HAP-1 (cell line): ENCODE measurements at regions not wholly inside any gene's neighbourhood (a gene's known extent, or its start where the extent isn't known, plus 50 kb on each side); places are given as distances from the start of the nearest gene placed in this dataset.

Experiments used
- DNase-seq, 2 experiments: peaks; one replicate each; pipeline ENCODE4 v3.0.0-alpha.2; 2016 to 2020; ENCODE audit warnings: low spot score in 2 of 2
- H3K27me3 ChIP-seq: fragments of 250-450 bp; sonication (Bioruptor Pico); 2 replicates; pipeline ENCODE4 v1.5.1; 2020; ENCODE audit warnings: low read depth, mild to moderate bottlenecking, moderate library complexity
- H3K36me3 ChIP-seq: fragments of 250-450 bp; sonication (Bioruptor Pico); replicated peaks from 2 replicates; pipeline ENCODE4 v1.5.1; 2020; ENCODE audit warnings: mild to moderate bottlenecking
- H3K4me1 ChIP-seq: fragments of 250-450 bp; sonication (Bioruptor Pico); 2 replicates; pipeline ENCODE4 v1.5.1; 2020; ENCODE audit warnings: mild to moderate bottlenecking
- H3K4me3 ChIP-seq: fragments of 250-450 bp; sonication (Bioruptor Pico); 2 replicates; pipeline ENCODE4 v1.5.1; 2020; ENCODE audit warnings: mild to moderate bottlenecking, moderate library complexity
- H3K9me3 ChIP-seq: fragments of 250-450 bp; sonication (Bioruptor Pico); 2 replicates; pipeline ENCODE4 v1.5.1; 2020; ENCODE audit warnings: mild to moderate bottlenecking, moderate library complexity
- in situ Hi-C: fragments of 300-500 bp; cut with MboI; formaldehyde crosslinking; loops from 3 replicates; pipeline ENCODE4 v1.14.3; 2020; ENCODE audit warnings: low sequenced_read_pairs, inconsistent platforms, mixed read lengths

- H3K4me1 ChIP-seq = no peaks in the 10 kb centered on the region
- H3K27me3 ChIP-seq = no peaks in the 10 kb centered on the region
- no peaks in the 10 kb centered on the region for H3K9me3 ChIP-seq
- in situ Hi-C loops = no loop called here
- H3K4me3 ChIP-seq = no peak overlapping the region
- H3K36me3 ChIP-seq = no peaks in the 10 kb centered on the region
- DNase-seq = no peak
Observed at GRCh38 chr3:106399761-106400160, 530.9 kb upstream of the CBLB start.

- no peaks in the 10 kb centered on the region for H3K9me3 ChIP-seq
- in situ Hi-C loops = no loop called here
- H3K36me3 ChIP-seq = no peaks in the 10 kb centered on the region
- no peaks in the 10 kb centered on the region for H3K4me1 ChIP-seq
- no peaks in the 10 kb centered on the region for H3K27me3 ChIP-seq
- no peak overlapping the region for H3K4me3 ChIP-seq
- DNase-seq = no peak
Observed at GRCh38 chr3:106401666-106402490, 533.1 kb upstream of the CBLB start.

- H3K4me3 ChIP-seq = no peak overlapping the region
- in situ Hi-C loops = no loop called here
- H3K9me3 ChIP-seq = no peaks in the 10 kb centered on the region
- H3K27me3 ChIP-seq = no peaks in the 10 kb centered on the region
- H3K36me3 ChIP-seq = no peaks in the 10 kb centered on the region
- DNase-seq = no peak
- H3K4me1 ChIP-seq = no peaks in the 10 kb centered on the region
Observed at GRCh38 chr3:106403371-106404145, 534.7 kb upstream of the CBLB start.

- in situ Hi-C loops = no loop called here
- Histone ChIP-seq H3K4me3 (no peak overlapping the region), H3K36me3 (no peaks in the 10 kb centered on the region), H3K4me1 (no peaks in the 10 kb centered on the region), H3K9me3 (no peaks in the 10 kb centered on the region), H3K27me3 (no peaks in the 10 kb centered on the region)
- DNase-seq = no peak
Observed at GRCh38 chr3:106413683-106414082, 544.9 kb upstream of the CBLB start.

GRCh38 chr3:106420628-106421027, 551.8 kb upstream of the CBLB start:
- H3K4me1 ChIP-seq = no peaks in the 10 kb centered on the region
- H3K36me3 ChIP-seq = no peaks in the 10 kb centered on the region
- no peak overlapping the region for H3K4me3 ChIP-seq
- no peak for DNase-seq
- in situ Hi-C loops = no loop called here
- no peaks in the 10 kb centered on the region for H3K9me3 ChIP-seq
- H3K27me3 ChIP-seq = no peaks in the 10 kb centered on the region

GRCh38 chr3:106421426-106421825, 552.6 kb upstream of the CBLB start:
- DNase-seq = no peak
- in situ Hi-C loops = no loop called here
- no peaks in the 10 kb centered on the region for H3K27me3 ChIP-seq
- H3K4me1 ChIP-seq = no peaks in the 10 kb centered on the region
- H3K36me3 ChIP-seq = no peaks in the 10 kb centered on the region
- no peaks in the 10 kb centered on the region for H3K9me3 ChIP-seq
- no peak overlapping the region for H3K4me3 ChIP-seq

GRCh38 chr3:106421909-106422308, 553.1 kb upstream of the CBLB start:
- in situ Hi-C loops = no loop called here
- no peak overlapping the region for H3K4me3 ChIP-seq
- H3K4me1 ChIP-seq = no peaks in the 10 kb centered on the region
- DNase-seq = no peak
- no peaks in the 10 kb centered on the region for H3K9me3 ChIP-seq
- no peaks in the 10 kb centered on the region for H3K36me3 ChIP-seq
- H3K27me3 ChIP-seq = no peaks in the 10 kb centered on the region

GRCh38 chr3:106423321-106424225, 554.8 kb upstream of the CBLB start:
- DNase-seq = no peak
- H3K9me3 ChIP-seq = no peaks in the 10 kb centered on the region

GRCh38 chr3:106425026-106425425, 556.2 kb upstream of the CBLB start:
- Histone ChIP-seq H3K27me3 (no peaks in the 10 kb centered on the region), H3K9me3 (no peaks in the 10 kb centered on the region), H3K36me3 (no peaks in the 10 kb centered on the region), H3K4me1 (no peaks in the 10 kb centered on the region), H3K4me3 (no peak overlapping the region)
- in situ Hi-C loops = no loop called here
- no peak for DNase-seq

More at GRCh38 chr3:106423321-106424225, 554.8 kb upstream of the CBLB start:
- H3K27me3 ChIP-seq = no peaks in the 10 kb centered on the region
- no peak overlapping the region for H3K4me3 ChIP-seq
- H3K4me1 ChIP-seq = no peaks in the 10 kb centered on the region
- H3K36me3 ChIP-seq = no peaks in the 10 kb centered on the region
- in situ Hi-C loops = no loop called here

GRCh38 chr3:106425916-106426315, 557.1 kb upstream of the CBLB start:
- H3K36me3 ChIP-seq = no peaks in the 10 kb centered on the region
- H3K27me3 ChIP-seq = no peaks in the 10 kb centered on the region
- no peaks in the 10 kb centered on the region for H3K9me3 ChIP-seq
- no peak for DNase-seq
- in situ Hi-C loops = no loop called here
- H3K4me3 ChIP-seq = no peak overlapping the region
- no peaks in the 10 kb centered on the region for H3K4me1 ChIP-seq

- in situ Hi-C loops = no loop called here
- DNase-seq = no peak
- H3K4me1 ChIP-seq = no peaks in the 10 kb centered on the region
- no peaks in the 10 kb centered on the region for H3K27me3 ChIP-seq
- H3K4me3 ChIP-seq = no peak overlapping the region
- H3K36me3 ChIP-seq = no peaks in the 10 kb centered on the region
- no peaks in the 10 kb centered on the region for H3K9me3 ChIP-seq
Observed at GRCh38 chr3:106428565-106428994, 559.8 kb upstream of the CBLB start.

- in situ Hi-C loops = no loop called here
- Histone ChIP-seq H3K27me3 (no peaks in the 10 kb centered on the region), H3K9me3 (no peaks in the 10 kb centered on the region), H3K4me3 (no peak overlapping the region), H3K4me1 (no peaks in the 10 kb centered on the region), H3K36me3 (no peaks in the 10 kb centered on the region)
- no peak for DNase-seq
Observed at GRCh38 chr3:106431721-106432120, 562.9 kb upstream of the CBLB start.

- H3K4me1 ChIP-seq = no peaks in the 10 kb centered on the region
- DNase-seq = no peak
- H3K36me3 ChIP-seq = no peaks in the 10 kb centered on the region
- in situ Hi-C loops = no loop called here
- no peaks in the 10 kb centered on the region for H3K9me3 ChIP-seq
- no peaks in the 10 kb centered on the region for H3K27me3 ChIP-seq
- no peak overlapping the region for H3K4me3 ChIP-seq
Observed at GRCh38 chr3:106435899-106436453, 567.2 kb upstream of the CBLB start.
